ENCODE measurements at regions not wholly inside any gene's neighbourhood (a gene's known extent, or its start where the extent isn't known, plus 50 kb on each side); places are given as distances from the start of the nearest gene placed in this dataset.
A peak's percentile ranks its signal among the peaks of the same experiment; 100 is the strongest.
"Not testable (repeated sequence)": the region's sequence is repeated elsewhere in the genome, so short reads cannot be mapped to it uniquely, and the experiment has no call there.

GRCh38 chr10:118465300-118465874 lies 123.3 kb upstream of the FAM204A start:
- no peak for DNase-seq

- DNase-seq: no peak
These were observed 121.6 kb upstream of the FAM204A start for GRCh38 chr10:118463740-118464139.

DNA sequence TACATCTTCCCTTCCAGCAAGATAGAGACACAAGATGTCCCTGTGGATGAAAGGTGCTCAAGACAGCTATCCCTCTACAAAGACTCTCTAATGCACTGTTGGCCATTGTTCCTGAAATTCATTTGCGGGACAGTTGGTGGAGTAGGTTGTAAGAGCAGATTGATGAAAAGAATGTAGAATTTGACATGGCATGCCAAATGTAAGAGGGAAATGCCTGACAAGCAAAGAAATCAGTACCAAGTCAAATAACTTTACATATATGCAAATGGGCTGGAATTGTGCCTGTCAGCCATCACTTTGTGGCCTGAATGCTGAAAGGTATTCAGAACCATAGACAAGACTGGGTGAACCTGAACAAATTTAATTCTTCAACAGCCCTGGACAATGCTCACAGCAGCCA lies 120.3 kb upstream of the FAM204A start:
- no peak for DNase-seq

- peak; percentile 53 to 57 for DNase-seq
These were observed 117.6 kb upstream of the FAM204A start for GRCh38 chr10:118459642-118460193.

GRCh38 chr10:118458957-118459641 lies 117.0 kb upstream of the FAM204A start:
- no peak for DNase-seq

DNA sequence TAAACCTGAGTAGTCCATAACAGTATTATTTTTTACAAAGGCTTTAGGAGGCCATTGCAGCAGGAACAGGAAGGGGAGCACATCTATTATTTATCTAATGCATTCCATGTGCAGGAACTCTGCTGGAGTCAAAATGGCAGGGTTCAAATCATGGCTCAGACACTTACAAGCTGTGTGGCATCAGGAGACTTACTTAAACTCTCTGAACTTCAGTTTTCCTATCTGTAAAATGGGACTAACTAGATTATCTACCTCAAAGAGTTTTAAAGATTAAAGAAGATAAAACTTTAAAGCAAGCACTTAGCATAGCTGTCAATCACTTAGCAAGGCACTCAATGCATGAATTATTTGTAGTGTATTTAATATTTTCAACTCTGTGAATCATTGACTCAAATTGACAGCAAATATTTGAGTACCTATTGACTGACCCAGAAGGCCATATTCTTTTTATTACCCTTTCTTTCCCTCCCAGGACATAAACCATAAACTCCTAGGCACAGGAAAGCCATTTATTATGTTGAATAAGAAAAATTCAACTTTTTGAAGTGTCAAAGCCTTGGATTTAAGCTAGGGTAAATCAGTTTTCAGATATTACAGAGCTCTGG lies 115.8 kb upstream of the FAM204A start:
- no peak for DNase-seq

DNA sequence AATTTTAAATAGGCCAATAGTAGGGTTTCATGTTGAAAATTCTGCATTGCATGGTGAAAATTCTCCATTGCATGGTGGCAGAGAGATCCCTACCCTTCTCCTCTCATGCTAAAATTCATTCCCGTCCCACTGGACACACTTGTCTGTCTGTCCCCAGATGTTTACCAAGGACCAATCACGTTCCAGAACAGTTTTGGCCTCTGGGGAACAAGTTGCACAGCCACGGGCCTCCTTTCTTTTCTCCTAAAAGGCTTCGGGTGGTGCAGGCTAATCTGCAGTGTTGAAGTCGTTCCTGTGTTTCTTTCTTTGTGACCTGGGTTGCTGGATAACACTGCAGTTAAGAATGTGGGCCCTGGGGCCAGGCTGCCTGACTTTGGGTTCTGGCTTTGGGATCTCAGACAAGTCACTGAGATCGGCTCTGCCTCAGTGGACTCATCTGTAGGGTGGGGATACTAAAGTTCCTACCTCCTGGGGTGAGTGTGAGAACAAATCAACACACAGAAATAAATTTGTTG lies 113.1 kb upstream of the FAM204A start:
- DNase-seq: no peak

- DNase-seq: no peak
These were observed 112.1 kb upstream of the FAM204A start for GRCh38 chr10:118454211-118454610.

GRCh38 chr10:118452098-118452497 lies 110.0 kb upstream of the FAM204A start:
- DNase-seq: no peak

DNA sequence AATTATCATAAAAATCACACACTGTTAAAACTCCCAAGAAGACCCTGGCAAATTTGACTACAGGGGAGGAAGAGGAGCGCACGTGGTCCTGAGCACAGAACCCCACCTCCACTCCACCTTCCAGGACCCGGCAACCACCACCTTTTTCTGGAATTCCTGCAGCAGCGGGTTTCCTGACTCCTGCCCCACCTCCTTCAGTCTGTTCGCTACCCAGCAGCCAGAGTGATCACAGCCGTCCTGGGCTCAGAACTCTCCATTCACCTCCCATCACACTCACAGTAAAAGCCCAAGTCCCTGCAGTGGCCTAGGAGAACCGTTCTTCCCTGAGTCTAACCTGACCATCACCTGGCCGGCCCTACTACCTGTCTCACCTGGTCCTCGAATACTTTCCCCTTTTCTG lies 107.4 kb upstream of the FAM204A start:
- no peak for DNase-seq

DNA sequence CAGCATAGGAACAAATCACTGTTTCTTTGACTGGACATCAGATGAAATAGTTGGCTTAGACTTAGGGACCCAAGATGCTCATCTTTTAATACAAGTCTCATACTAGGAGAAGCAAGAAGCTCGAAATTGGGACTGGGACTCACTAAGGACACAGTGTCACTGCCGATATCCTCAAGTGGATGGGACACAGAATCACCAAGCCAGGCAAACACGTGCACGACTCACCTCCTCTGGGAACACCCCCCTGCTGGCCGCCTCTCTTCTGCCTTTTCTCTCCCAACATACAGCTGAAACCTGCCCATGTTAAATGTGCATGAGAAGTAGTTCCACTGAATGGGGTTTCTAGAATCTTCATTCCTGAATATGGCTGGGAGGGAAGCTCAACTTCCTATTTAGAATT lies 106.6 kb upstream of the FAM204A start:
- no peak for DNase-seq

DNA sequence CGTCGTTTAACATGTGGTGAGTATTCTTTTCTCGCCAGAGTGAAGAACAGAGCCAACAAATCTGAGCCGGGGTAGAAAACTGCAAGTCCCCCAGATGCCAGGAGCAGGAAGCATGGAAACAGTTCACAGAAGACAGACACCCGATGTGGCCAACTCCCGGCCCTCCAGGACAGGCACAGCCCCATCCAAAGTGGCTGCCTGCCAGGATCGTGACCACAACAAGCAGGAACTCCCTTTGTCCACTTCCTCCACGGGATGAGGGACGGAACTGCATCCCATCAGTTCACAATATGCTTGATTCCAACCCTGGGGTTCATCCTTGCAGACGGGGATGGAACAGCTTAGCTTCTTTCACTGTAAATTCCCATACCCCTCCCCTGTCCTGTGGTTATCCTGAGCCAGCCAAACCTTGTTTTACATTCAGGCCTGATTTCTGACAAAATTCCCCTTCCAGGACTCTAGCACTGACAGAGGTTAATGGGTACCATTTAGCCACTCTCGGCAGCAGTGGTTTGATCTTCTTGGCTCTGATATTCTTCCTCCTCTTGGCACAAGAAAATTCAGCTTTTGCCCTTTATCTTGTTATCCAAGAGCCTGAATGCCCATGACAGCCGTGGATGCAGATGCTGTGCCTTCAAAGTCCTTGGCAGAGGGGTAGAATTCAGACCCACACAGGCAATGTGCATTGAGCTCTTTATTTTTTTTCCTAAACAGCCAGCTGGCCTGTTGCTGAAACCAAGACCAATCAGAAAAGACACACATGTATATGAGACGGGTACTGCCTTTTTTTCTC lies 105.5 kb upstream of the FAM204A start:
- no peak for DNase-seq

- DNase-seq: no peak
These were observed 103.4 kb upstream of the FAM204A start for GRCh38 chr10:118445535-118445934.

DNA sequence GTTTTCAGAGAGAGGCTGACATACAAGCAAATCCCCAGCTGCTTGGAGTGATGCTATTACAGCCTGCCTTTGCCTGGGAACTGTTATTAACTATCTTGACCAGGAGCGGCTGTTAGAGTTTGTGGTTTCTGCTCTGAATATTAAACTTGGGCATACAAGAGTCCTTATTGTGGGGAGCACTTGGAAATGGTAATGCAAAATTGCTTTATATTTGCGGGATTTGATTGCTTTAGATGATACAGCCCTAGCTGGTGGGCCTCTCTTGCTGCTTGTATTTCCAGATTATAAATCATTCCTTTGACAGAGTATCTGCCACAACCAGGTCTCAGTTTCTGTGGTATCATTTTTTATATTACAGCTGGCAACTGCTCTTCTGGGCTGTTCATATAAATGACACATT lies 101.9 kb upstream of the FAM204A start:
- no peak for DNase-seq

- DNase-seq: no peak
These were observed 99.9 kb upstream of the FAM204A start for GRCh38 chr10:118442032-118442431.

DNA sequence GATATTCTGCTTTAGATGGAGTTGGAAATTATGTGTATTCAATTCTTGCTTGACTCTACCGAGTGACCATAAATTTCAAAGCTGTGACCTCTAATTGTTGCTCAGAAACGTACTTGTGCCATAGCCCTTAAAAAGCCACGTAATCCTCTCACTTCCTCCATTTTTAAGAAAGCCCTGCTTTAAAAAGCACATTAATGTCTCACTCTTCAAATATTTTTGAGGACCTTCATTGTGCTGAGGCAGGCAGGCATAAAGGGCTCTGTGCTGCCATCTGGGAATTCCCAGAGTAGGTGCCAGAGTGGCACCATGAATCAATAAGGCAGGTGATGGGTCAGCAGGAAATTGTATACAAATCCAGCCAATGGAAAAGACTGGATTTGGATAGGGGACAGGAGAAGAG lies 97.7 kb upstream of the FAM204A start:
- no peak for DNase-seq

DNA sequence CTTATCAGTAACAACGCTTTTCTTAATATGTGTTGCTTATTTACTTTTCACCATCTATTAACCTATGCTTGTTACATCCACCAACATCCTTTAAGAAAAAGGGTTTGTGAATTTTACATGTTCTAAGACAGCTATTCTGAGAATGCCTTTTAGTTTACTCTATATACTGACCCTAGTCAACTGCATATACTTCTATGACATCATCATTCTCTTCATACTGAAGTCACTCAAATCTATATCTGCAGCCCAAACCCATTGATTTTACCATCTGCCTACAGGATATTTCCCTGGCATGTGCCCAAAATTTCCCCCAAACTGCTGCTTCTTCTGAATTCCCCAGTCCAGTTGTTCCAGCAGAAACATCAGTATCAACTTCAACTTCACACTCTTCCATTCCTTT lies 94.6 kb upstream of the FAM204A start:
- DNase-seq: no peak

DNA sequence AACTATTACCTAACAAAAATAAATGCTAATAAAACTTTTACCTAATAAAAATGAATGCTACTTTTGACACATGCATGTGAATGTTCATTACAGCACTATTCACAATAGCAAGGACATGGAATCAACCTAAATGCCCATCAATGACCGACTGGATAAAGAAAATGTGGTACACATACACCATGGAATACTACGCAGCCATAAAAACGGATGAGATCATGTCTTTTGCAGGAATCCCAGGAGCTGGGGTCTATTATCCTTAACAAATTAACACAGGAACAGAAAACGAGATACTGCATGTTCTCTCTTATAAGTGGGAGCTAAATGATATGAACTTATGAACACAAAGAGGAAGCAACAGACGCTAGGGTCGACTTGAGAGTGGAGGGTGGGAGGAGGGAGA lies 88.1 kb upstream of the FAM204A start:
- DNase-seq: no peak

DNA sequence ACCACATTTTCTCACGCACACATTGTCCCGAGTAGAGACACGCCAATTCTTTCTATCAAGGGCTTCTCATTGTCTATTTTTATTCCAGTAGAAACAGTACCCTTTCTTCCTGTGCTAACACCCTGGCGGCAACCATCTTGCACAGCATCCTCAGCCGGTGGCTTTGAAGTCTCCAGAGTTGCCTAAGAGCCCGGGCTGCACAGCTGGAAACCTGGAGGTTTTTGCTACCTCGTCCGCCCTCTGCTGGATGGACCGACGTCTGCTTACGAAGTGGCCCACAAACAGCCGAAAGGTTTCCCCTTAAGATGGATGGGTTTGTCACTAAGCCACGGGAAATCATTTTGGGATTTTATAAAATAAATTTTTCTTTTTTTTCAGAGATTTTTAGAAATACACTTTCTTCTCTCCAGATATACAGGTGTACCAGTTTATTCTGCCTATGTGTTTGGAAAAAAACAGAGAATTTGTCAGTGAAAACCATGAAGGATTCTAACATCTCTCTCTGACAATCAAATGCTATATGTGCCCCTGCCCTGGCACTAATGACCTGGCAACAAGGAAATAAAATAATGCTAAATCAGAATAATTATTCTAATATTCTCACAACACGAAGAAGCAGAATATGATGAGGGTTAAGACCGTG lies 81.8 kb upstream of the FAM204A start:
- DNase-seq: peak; percentile 62 to 69

DNA sequence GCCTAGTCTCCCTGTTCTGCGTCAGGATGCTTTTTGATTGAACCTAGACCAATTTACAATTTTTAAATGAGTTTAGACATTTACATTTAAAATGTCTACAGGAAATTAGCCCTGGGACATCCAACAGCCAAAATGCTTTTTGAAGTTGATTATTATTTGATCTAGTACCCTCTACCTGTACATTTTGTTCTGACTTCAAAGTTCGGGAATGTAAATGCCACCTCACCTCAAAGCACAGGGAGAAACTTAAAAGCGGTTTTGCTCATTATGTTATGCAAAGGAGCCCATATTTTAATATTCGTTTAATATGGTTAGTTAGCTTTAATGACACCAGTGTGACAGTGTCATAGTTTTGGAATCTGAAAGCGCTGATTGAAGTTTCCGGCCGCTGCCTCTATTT lies 80.1 kb upstream of the FAM204A start:
- DNase-seq: no peak

DNA sequence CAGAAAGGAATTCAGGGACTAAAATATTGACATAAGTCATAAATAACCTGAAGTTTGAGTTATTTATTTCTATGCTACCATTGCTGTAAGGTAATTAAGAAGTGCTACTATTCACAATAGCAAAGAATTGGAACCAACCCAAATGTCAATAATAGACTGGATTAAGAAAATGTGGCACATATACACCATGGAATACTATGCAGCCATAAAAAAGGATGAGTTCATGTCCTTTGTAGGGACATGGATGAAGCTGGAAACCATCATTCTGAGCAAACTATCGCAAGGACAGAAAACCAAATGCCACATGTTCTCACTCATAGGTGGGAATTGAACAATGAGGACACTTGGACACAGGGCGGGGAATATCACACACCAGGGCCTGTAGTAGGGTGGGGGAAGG lies 77.9 kb upstream of the FAM204A start:
- not testable (repeated sequence) for DNase-seq

- DNase-seq: no peak
These were observed 70.8 kb upstream of the FAM204A start for GRCh38 chr10:118412932-118413331.
